Liver (tissue), 8 donors: ENCODE measurements at regions not wholly inside any gene's neighbourhood (a gene's known extent, or its start where the extent isn't known, plus 50 kb on each side); places are given as distances from the start of the nearest gene placed in this dataset.

Source experiments
- DNase-seq: peaks from one replicate; pipeline ENCODE4 v3.0.0-alpha.2; 2017; ENCODE audit warnings: low spot score
- H3K27ac ChIP-seq, 2 donors: one replicate each; pipeline ENCODE4 v1.7.0; 2013; ENCODE audit warnings: inconsistent platforms in 2 of 2, low read length in 2 of 2, control low read depth in 1 of 2, low read depth in 1 of 2, mild to moderate bottlenecking in 1 of 2
- H3K27me3 ChIP-seq, 4 donors: one replicate each; pipeline versions ENCODE4 v1.6.1 to v1.7.0; 2013; ENCODE audit warnings: low read length in 3 of 4, inconsistent platforms in 1 of 4, mild to moderate bottlenecking in 1 of 4, moderate library complexity in 1 of 4; ENCODE audit not compliant: control insufficient read depth in 4 of 4, insufficient read depth in 4 of 4
- H3K36me3 ChIP-seq, 4 donors: one replicate each; pipeline versions ENCODE4 v1.6.1 to v1.7.0; 2013; ENCODE audit warnings: low read length in 3 of 4, mild to moderate bottlenecking in 3 of 4, low read depth in 1 of 4, moderate library complexity in 1 of 4; ENCODE audit not compliant: control insufficient read depth in 4 of 4, insufficient read depth in 3 of 4
- H3K4me1 ChIP-seq, 4 donors: one replicate each; pipeline versions ENCODE4 v1.6.1 to v1.7.0; 2013; ENCODE audit warnings: low read length in 3 of 4, mild to moderate bottlenecking in 3 of 4, moderate library complexity in 1 of 4; ENCODE audit not compliant: control insufficient read depth in 4 of 4, insufficient read depth in 4 of 4
- H3K4me3 ChIP-seq, 3 donors: one replicate each; pipeline versions ENCODE4 v1.6.1 to v1.7.0; 2013; ENCODE audit warnings: low read length in 3 of 3, control low read depth in 1 of 3, low read depth in 1 of 3, mild to moderate bottlenecking in 1 of 3
- H3K9ac ChIP-seq, 2 donors: one replicate each; pipeline ENCODE4 v1.7.0; 2013; ENCODE audit warnings: low read length in 2 of 2, mild to moderate bottlenecking in 2 of 2, moderate library complexity in 2 of 2, control low read depth in 1 of 2, low read depth in 1 of 2
- H3K9me3 ChIP-seq, 4 donors: one replicate each; pipeline versions ENCODE4 v1.6.1 to v1.7.0; 2013; ENCODE audit warnings: low read length in 3 of 4; ENCODE audit not compliant: control insufficient read depth in 4 of 4
- ATF3 ChIP-seq: IDR thresholded peaks from 2 replicates; pipeline ENCODE4 v1.6.1; 2016; ENCODE audit warnings: antibody characterized with exemption
- EGR1 ChIP-seq, 2 donors: IDR thresholded peaks; 2 replicates each; pipeline ENCODE4 v1.6.1; 2016 to 2018; ENCODE audit warnings: antibody characterized with exemption in 2 of 2, low read depth in 2 of 2
- FOXA1 ChIP-seq: IDR thresholded peaks from 2 replicates; pipeline ENCODE4 v1.6.1; 2016; ENCODE audit warnings: antibody characterized with exemption
- FOXA2 ChIP-seq: IDR thresholded peaks from 2 replicates; pipeline ENCODE4 v1.6.1; 2016; ENCODE audit warnings: antibody characterized with exemption
- GABPA ChIP-seq, 2 donors: IDR thresholded peaks in 1 of 2; conservative IDR thresholded peaks in 1 of 2; 2 replicates each; pipeline ENCODE4 v1.6.1; 2016; ENCODE audit warnings: antibody characterized with exemption in 2 of 2, mild to moderate bottlenecking in 1 of 2, moderate library complexity in 1 of 2
- HNF4G ChIP-seq: IDR thresholded peaks from 2 replicates; pipeline ENCODE4 v1.6.1; 2016; ENCODE audit warnings: antibody characterized with exemption
- JUND ChIP-seq, 2 donors: IDR thresholded peaks; 2 replicates each; pipeline ENCODE4 v1.6.1; 2016; ENCODE audit warnings: antibody characterized with exemption in 2 of 2
- RAD21 ChIP-seq, 2 donors: IDR thresholded peaks; 2 replicates each; pipeline ENCODE4 v1.6.1; 2016; ENCODE audit warnings: antibody characterized with exemption in 2 of 2, mild to moderate bottlenecking in 2 of 2
- RXRA ChIP-seq, 2 donors: IDR thresholded peaks; 2 replicates each; pipeline ENCODE4 v1.6.1; 2017 to 2018; ENCODE audit warnings: antibody characterized with exemption in 2 of 2, mild to moderate bottlenecking in 1 of 2
- SP1 ChIP-seq: IDR thresholded peaks from 2 replicates; pipeline ENCODE4 v1.6.1; 2018; ENCODE audit warnings: antibody characterized with exemption, mild to moderate bottlenecking
- TAF1 ChIP-seq: conservative IDR thresholded peaks from 2 replicates; pipeline ENCODE4 v1.6.1; 2016; ENCODE audit warnings: antibody characterized with exemption, mild to moderate bottlenecking
- YY1 ChIP-seq: IDR thresholded peaks from 2 replicates; pipeline ENCODE4 v1.6.1; 2016; ENCODE audit warnings: antibody characterized with exemption, mild to moderate bottlenecking
- WGBS: extraction: QIAGEN DNeasy Blood & Tissue Kit; methylation state at CpG from one replicate; pipeline ENCODE4 v1.1.7; 2013; 5-methylcytosine and 5-hydroxymethylcytosine counted together
- TF ChIP-seq, protein P1 (sequence below): IDR thresholded peaks from 2 replicates; pipeline ENCODE4 v1.6.1; 2016; ENCODE audit warnings: antibody characterized with exemption
- TF ChIP-seq, protein P2 (sequence below): fragments of 150-350 bp; IDR thresholded peaks from 2 replicates; pipeline ENCODE4 v1.5.1; 2017; ENCODE audit warnings: improper control_type of control experiment, low read depth, low read length; ENCODE audit not compliant: missing input control
- TF ChIP-seq, protein P3 (sequence below): IDR thresholded peaks from 2 replicates; pipeline ENCODE4 v1.6.1; 2016; ENCODE audit warnings: antibody characterized with exemption
- donor health status: healthy.
- donor health status: healthy.
- donor health status: healthy.
- donor health status: healthy.
- donor health status: healthy.

DNA sequence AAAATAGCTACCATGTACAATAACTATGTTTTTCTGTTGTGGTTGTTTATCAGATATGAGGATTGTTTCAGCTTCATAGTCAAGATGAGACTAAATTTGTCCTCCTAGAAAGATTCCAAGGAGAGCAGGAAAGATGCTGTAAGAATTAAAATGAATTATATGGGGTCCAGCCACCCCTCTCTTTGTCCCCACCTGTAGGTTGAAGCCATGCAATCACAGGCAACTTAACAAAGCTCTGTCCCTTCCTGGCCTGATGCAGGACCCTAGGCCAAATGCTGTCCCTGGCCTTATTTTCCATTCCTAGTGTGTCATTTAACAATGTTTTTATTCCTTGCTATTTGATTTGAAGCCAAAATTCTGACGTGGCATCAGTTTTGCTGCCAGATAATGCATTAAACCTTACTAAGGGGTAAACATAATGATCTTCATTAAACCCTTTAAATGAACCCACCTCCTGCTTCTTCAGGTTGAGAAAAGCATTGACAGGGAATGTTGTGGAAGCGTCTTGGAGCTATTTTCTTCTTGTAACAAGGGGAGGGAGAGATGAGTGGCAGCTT lies 240.9 kb upstream of the ZNF521 start:
- Histone ChIP-seq H3K27ac (no peak overlapping the region), H3K9ac (no peak overlapping the region), H3K4me1 (no peaks in the 10 kb centered on the region), H3K4me3 (no peak overlapping the region), H3K36me3 (no peaks in the 10 kb centered on the region), H3K27me3 (peaks cover 0 to 2% (median 0%) of the 10 kb centered on the region in 4 donors), H3K9me3 (peaks cover 0 to 3% (median 0%) of the 10 kb centered on the region in 4 donors)
- WGBS = 57% methylated on average over 2 of the region's 2 CpGs
- no peak for TF ChIP-seq TAF1
- no peak for TF ChIP-seq YY1
- TF ChIP-seq, protein P1, sequence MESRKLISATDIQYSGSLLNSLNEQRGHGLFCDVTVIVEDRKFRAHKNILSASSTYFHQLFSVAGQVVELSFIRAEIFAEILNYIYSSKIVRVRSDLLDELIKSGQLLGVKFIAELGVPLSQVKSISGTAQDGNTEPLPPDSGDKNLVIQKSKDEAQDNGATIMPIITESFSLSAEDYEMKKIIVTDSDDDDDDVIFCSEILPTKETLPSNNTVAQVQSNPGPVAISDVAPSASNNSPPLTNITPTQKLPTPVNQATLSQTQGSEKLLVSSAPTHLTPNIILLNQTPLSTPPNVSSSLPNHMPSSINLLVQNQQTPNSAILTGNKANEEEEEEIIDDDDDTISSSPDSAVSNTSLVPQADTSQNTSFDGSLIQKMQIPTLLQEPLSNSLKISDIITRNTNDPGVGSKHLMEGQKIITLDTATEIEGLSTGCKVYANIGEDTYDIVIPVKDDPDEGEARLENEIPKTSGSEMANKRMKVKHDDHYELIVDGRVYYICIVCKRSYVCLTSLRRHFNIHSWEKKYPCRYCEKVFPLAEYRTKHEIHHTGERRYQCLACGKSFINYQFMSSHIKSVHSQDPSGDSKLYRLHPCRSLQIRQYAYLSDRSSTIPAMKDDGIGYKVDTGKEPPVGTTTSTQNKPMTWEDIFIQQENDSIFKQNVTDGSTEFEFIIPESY = no peak
- no peak for TF ChIP-seq JUND (IDR thresholded peaks at IDR 0.05)
- TF ChIP-seq EGR1 (IDR thresholded peaks at IDR 0.05; ENCODE audit: low read depth in 2 of 2) = no peak
- TF ChIP-seq GABPA (IDR thresholded peaks at IDR 0.05 in 1 of 2, conservative IDR thresholded peaks at IDR 0.05 in 1 of 2) = no peak
- no peak for TF ChIP-seq ATF3
- no peak for TF ChIP-seq FOXA2
- TF ChIP-seq FOXA1 = no peak
- TF ChIP-seq, protein P2, sequence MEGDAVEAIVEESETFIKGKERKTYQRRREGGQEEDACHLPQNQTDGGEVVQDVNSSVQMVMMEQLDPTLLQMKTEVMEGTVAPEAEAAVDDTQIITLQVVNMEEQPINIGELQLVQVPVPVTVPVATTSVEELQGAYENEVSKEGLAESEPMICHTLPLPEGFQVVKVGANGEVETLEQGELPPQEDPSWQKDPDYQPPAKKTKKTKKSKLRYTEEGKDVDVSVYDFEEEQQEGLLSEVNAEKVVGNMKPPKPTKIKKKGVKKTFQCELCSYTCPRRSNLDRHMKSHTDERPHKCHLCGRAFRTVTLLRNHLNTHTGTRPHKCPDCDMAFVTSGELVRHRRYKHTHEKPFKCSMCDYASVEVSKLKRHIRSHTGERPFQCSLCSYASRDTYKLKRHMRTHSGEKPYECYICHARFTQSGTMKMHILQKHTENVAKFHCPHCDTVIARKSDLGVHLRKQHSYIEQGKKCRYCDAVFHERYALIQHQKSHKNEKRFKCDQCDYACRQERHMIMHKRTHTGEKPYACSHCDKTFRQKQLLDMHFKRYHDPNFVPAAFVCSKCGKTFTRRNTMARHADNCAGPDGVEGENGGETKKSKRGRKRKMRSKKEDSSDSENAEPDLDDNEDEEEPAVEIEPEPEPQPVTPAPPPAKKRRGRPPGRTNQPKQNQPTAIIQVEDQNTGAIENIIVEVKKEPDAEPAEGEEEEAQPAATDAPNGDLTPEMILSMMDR = no peak
- TF ChIP-seq, protein P3, sequence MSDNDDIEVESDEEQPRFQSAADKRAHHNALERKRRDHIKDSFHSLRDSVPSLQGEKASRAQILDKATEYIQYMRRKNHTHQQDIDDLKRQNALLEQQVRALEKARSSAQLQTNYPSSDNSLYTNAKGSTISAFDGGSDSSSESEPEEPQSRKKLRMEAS = no peak
- no peak for TF ChIP-seq SP1
- TF ChIP-seq HNF4G = no peak
- TF ChIP-seq RAD21 (IDR thresholded peaks at IDR 0.05) = no peak
- no peak for TF ChIP-seq RXRA (IDR thresholded peaks at IDR 0.05)
- no peak for DNase-seq

DNA sequence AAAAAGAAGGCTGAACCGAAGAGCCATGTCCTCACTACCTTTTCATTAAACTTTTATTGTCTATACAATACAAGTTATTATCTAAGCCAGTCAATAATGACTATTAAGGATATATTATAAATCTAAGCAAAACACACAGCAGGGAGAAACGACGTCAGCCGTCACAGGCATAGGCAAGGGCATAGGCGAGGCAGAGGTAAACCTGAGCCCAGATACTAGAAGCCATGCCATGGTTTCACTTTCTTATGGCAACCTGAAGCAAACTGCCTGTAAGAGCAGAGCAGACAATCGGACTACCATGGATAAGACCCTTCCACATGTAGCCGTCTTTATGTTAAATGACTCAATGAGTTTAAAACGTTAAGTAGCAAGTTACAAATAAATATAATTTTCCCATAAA lies 238.5 kb upstream of the ZNF521 start:
- no peak overlapping the region for H3K27ac ChIP-seq
- H3K36me3 ChIP-seq = no peaks in the 10 kb centered on the region
- WGBS = 79% methylated on average over 8 of the region's 8 CpGs
- no peak for DNase-seq
- H3K4me3 ChIP-seq = no peak overlapping the region
- H3K4me1 ChIP-seq = no peaks in the 10 kb centered on the region
- H3K9ac ChIP-seq = no peak overlapping the region
- no peaks in the 10 kb centered on the region for H3K27me3 ChIP-seq
- TF ChIP-seq FOXA2 (no peak), FOXA1 (no peak), GABPA (IDR thresholded peaks at IDR 0.05 in 1 of 2, conservative IDR thresholded peaks at IDR 0.05 in 1 of 2) (no peak), ATF3 (no peak), RAD21 (IDR thresholded peaks at IDR 0.05) (no peak)
- peaks cover 0 to 3% (median 0%) of the 10 kb centered on the region in 4 donors for H3K9me3 ChIP-seq
